Astrocyte of the cerebellum (primary cell): ENCODE measurements at regions not wholly inside any gene's neighbourhood (a gene's known extent, or its start where the extent isn't known, plus 50 kb on each side); places are given as distances from the start of the nearest gene placed in this dataset.
A peak's percentile ranks its signal among the peaks of the same experiment; 100 is the strongest.
"Not testable (repeated sequence)": the region's sequence is repeated elsewhere in the genome, so short reads cannot be mapped to it uniquely, and the experiment has no call there.

Experiments
- DNase-seq: peaks from one replicate; pipeline ENCODE4 v3.0.0-alpha.2; 2011; ENCODE audit warnings: low read depth
- H3K4me3 ChIP-seq: 2 replicates; pipeline ENCODE4 v1.5.1; 2011; ENCODE audit warnings: mild to moderate bottlenecking, low read depth, low read length, moderate library complexity
- CTCF ChIP-seq: IDR thresholded peaks from 2 replicates; pipeline ENCODE4 v1.5.1; 2012; ENCODE audit warnings: low read length, low read depth, moderate library complexity, mild to moderate bottlenecking; ENCODE audit errors: missing control alignments
- in situ Hi-C: cut with HindIII; loops from 2 replicates; pipeline ENCODE4 v1.10.0; 2017; ENCODE audit warnings: low sequenced_read_pairs

- H3K4me3 ChIP-seq = no peak overlapping the region
- in situ Hi-C loops = loop anchor here (25.0 kb wide), 1 partner anchor 265 kb away; the partner anchor contains the start of gene SPRY1
- DNase-seq = no peak
- TF ChIP-seq CTCF = no peak
These were observed 255.9 kb downstream of the SPRY1 start for GRCh38 chr4:123652476-123652875.

DNA sequence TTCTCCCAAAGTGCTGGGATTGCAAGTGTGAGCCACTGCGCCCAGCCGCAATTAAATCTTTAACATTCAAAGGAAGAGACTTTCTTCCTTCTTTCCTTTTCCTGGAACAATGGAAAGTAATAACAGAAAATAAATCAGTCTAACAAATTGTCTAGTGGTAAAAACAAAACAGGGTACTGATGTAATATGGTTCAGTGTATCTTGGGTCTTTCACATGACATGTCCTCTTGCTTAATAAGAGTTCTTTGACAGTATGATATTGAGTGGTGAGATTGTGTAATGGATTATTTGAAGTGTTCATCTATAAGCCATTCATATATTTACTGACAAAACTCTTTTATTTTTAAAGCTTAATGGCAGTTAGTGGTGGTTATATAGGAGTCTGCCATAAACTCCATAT lies 256.6 kb downstream of the SPRY1 start:
- TF ChIP-seq CTCF = no peak
- no peak overlapping the region for H3K4me3 ChIP-seq
- no peak for DNase-seq
- in situ Hi-C loops = loop anchor here (25.0 kb wide), 1 partner anchor 266 kb away; the partner anchor contains the start of gene SPRY1

- in situ Hi-C loops = loop anchor here (25.0 kb wide), 1 partner anchor 270 kb away; the partner anchor contains the start of gene SPRY1
- not testable (repeated sequence) for H3K4me3 ChIP-seq, DNase-seq
These were observed 260.2 kb downstream of the SPRY1 start for GRCh38 chr4:123656746-123657294.

DNA sequence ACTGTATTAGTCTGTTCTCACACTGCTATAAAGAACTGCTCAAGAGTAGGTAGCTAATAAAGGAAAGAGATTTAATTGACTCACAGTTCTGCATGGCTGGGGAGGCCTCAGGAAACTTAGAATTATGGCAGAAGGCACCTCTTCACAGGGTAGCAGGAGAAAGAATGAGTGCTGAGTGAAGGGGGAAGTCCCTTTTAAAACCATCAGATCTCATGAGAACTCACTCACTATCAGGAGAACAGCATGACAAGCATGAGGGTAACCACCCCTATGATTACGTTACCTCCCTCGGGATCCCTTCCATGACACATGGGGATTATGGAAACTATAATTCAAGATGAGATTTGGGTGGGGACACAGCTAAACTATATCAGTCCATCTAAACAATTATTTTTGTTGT lies 261.0 kb downstream of the SPRY1 start:
- in situ Hi-C loops = loop anchor here (25.0 kb wide), 1 partner anchor 270 kb away; the partner anchor contains the start of gene SPRY1
- not testable (repeated sequence) for DNase-seq, H3K4me3 ChIP-seq

DNA sequence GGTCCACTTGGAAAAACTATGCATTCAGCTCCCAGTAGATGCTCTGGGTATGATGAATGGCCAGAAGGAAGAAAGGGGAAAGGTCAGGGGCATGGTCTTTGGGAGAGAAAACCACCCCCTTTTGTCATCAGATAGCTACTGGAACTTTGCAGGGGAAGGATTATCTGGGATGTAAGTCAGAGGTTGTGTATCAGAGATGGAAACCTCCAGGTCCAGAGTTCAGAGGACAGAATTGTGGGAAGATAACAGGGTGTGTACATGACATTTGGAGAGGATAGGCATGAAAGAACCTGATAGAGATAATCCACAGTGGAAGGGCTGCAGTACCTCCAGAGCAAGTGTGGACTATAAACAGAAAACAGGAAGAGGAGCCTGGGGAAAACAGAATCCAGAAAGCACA lies 262.7 kb downstream of the SPRY1 start:
- TF ChIP-seq CTCF = no peak
- H3K4me3 ChIP-seq = no peak overlapping the region
- in situ Hi-C loops = loop anchor here (25.0 kb wide), 1 partner anchor 272 kb away; the partner anchor contains the start of gene SPRY1
- no peak for DNase-seq

DNA sequence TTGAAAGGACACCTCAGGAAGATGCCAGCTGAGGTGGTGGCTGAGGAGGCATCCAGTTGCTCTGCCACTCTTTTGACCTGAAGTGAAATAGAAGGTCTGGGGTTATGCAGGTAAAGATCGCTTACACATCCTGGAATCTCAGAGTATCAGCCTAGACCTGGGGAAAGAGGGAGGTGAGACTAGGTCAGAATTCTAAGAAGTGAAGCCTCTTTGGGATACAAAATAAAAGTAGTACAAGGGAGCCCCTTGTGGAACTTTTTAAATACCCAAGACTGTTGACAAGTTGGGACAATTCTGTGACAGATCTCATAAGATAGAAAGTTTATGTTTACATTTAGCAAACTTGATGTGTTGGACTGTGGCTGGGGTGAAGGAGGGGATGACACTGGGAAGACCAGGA lies 263.1 kb downstream of the SPRY1 start:
- TF ChIP-seq CTCF = no peak
- no peak for DNase-seq
- in situ Hi-C loops = loop anchor here (25.0 kb wide), 1 partner anchor 272 kb away; the partner anchor contains the start of gene SPRY1
- H3K4me3 ChIP-seq = no peak overlapping the region

- DNase-seq = peak; percentile 53
- peak; percentile 49 for TF ChIP-seq CTCF
- in situ Hi-C loops = loop anchor here (25.0 kb wide), 1 partner anchor 274 kb away; the partner anchor contains the start of gene SPRY1
- H3K4me3 ChIP-seq = no peak overlapping the region
These were observed 264.6 kb downstream of the SPRY1 start for GRCh38 chr4:123661080-123661737.
